ENCODE measurements at regions not wholly inside any gene's neighbourhood (a gene's known extent, or its start where the extent isn't known, plus 50 kb on each side); places are given as distances from the start of the nearest gene placed in this dataset.
"Not testable (repeated sequence)": the region's sequence is repeated elsewhere in the genome, so short reads cannot be mapped to it uniquely, and the experiment has no call there.

GRCh38 chr16:62831235-62831850 lies 795.1 kb upstream of the CDH8 start:
- CTCF ChIA-PET, result no interaction called here
- no peaks in the 10 kb centered on the region for H3K4me1 Mint-ChIP-seq
- ATAC-seq, result no peak
- H3K27ac Mint-ChIP-seq, result no peak overlapping the region
- intact Hi-C loops (cut with DNase I, micrococcal nuclease), result no loop called here
- POLR2A ChIA-PET, result no interaction called here
- H3K36me3 Mint-ChIP-seq (ENCODE audit: low read depth), result no peaks in the 10 kb centered on the region
- no peak overlapping the region for H3K4me3 Mint-ChIP-seq
- no peaks in the 10 kb centered on the region for H3K27me3 Mint-ChIP-seq
- peaks cover 20% of the 10 kb centered on the region for H3K9me3 Mint-ChIP-seq (ENCODE audit: low read depth)
- no peak for DNase-seq

GRCh38 chr16:62829607-62830006 lies 793.4 kb upstream of the CDH8 start:
- Mint-ChIP-seq H3K4me3 (no peak overlapping the region), H3K36me3 (ENCODE audit: low read depth) (no peaks in the 10 kb centered on the region), H3K4me1 (no peaks in the 10 kb centered on the region), H3K27me3 (no peaks in the 10 kb centered on the region), H3K27ac (no peak overlapping the region), H3K9me3 (ENCODE audit: low read depth) (peaks cover 19% of the 10 kb centered on the region)
- CTCF ChIA-PET, result no interaction called here
- DNase-seq (no peak), ATAC-seq (no peak)
- intact Hi-C loops (cut with DNase I, micrococcal nuclease), result no loop called here
- POLR2A ChIA-PET, result no interaction called here

GRCh38 chr16:62829084-62829483 lies 792.8 kb upstream of the CDH8 start:
- intact Hi-C loops (cut with DNase I, micrococcal nuclease), result no loop called here
- ChIA-PET POLR2A (no interaction called here), CTCF (no interaction called here)
- Mint-ChIP-seq H3K4me1 (no peaks in the 10 kb centered on the region), H3K9me3 (ENCODE audit: low read depth) (peaks cover 17% of the 10 kb centered on the region), H3K4me3 (no peak overlapping the region), H3K27me3 (no peaks in the 10 kb centered on the region), H3K27ac (no peak overlapping the region), H3K36me3 (ENCODE audit: low read depth) (no peaks in the 10 kb centered on the region)
- no peak for DNase-seq
- ATAC-seq, result no peak

- ATAC-seq (no peak), DNase-seq (no peak)
- ChIA-PET CTCF (no interaction called here), POLR2A (no interaction called here)
- intact Hi-C loops (cut with DNase I, micrococcal nuclease), result no loop called here
- no peaks in the 10 kb centered on the region for H3K27me3 Mint-ChIP-seq
- no peak overlapping the region for H3K27ac Mint-ChIP-seq
- H3K36me3 Mint-ChIP-seq (ENCODE audit: low read depth), result no peaks in the 10 kb centered on the region
- no peak overlapping the region for H3K4me3 Mint-ChIP-seq
- no peaks in the 10 kb centered on the region for H3K4me1 Mint-ChIP-seq
- peaks cover 12% of the 10 kb centered on the region for H3K9me3 Mint-ChIP-seq (ENCODE audit: low read depth)
Observed at GRCh38 chr16:62821824-62822223, 785.6 kb upstream of the CDH8 start.

- Mint-ChIP-seq H3K36me3 (ENCODE audit: low read depth) (no peaks in the 10 kb centered on the region), H3K4me3 (no peak overlapping the region), H3K4me1 (no peaks in the 10 kb centered on the region), H3K27me3 (no peaks in the 10 kb centered on the region), H3K27ac (no peak overlapping the region), H3K9me3 (ENCODE audit: low read depth) (peaks cover 10% of the 10 kb centered on the region)
- ATAC-seq, result no peak
- intact Hi-C loops (cut with DNase I, micrococcal nuclease), result no loop called here
- ChIA-PET CTCF (no interaction called here), POLR2A (no interaction called here)
- DNase-seq, result no peak
Observed at GRCh38 chr16:62816971-62817519, 780.8 kb upstream of the CDH8 start.

GRCh38 chr16:62814891-62815290 lies 778.7 kb upstream of the CDH8 start:
- Mint-ChIP-seq H3K4me1 (no peaks in the 10 kb centered on the region), H3K27me3 (no peaks in the 10 kb centered on the region), H3K4me3 (no peak overlapping the region), H3K27ac (no peak overlapping the region), H3K9me3 (ENCODE audit: low read depth) (peaks cover 11% of the 10 kb centered on the region), H3K36me3 (ENCODE audit: low read depth) (no peaks in the 10 kb centered on the region)
- intact Hi-C loops (cut with DNase I, micrococcal nuclease), result no loop called here
- ChIA-PET CTCF (no interaction called here), POLR2A (no interaction called here)
- ATAC-seq (no peak), DNase-seq (no peak)

- ChIA-PET CTCF (interaction anchor here (0.7 to 1.1 kb wide), 2 partner anchors 22 to 68 kb away, joined by 3 read pairs; no protein-coding TSS in a partner anchor), POLR2A (no interaction called here)
- ATAC-seq (no peak), DNase-seq (no peak)
- Mint-ChIP-seq H3K36me3 (ENCODE audit: low read depth) (no peaks in the 10 kb centered on the region), H3K27me3 (no peaks in the 10 kb centered on the region), H3K9me3 (ENCODE audit: low read depth) (peaks cover 23% of the 10 kb centered on the region), H3K27ac (no peak overlapping the region), H3K4me1 (no peaks in the 10 kb centered on the region), H3K4me3 (no peak overlapping the region)
- intact Hi-C loops (cut with DNase I, micrococcal nuclease), result no loop called here
Observed at GRCh38 chr16:62805221-62805857, 769.1 kb upstream of the CDH8 start.

GRCh38 chr16:62794724-62795123 lies 758.5 kb upstream of the CDH8 start:
- Mint-ChIP-seq H3K36me3 (ENCODE audit: low read depth) (no peaks in the 10 kb centered on the region), H3K27me3 (no peaks in the 10 kb centered on the region), H3K4me3 (no peak overlapping the region), H3K9me3 (ENCODE audit: low read depth) (peaks cover 48% of the 10 kb centered on the region), H3K27ac (no peak overlapping the region), H3K4me1 (no peaks in the 10 kb centered on the region)
- intact Hi-C loops (cut with DNase I, micrococcal nuclease), result no loop called here
- DNase-seq (no peak), ATAC-seq (no peak)
- CTCF ChIA-PET, result no interaction called here
- POLR2A ChIA-PET, result no interaction called here

GRCh38 chr16:62780081-62780480 lies 743.8 kb upstream of the CDH8 start:
- H3K27ac Mint-ChIP-seq, H3K4me3 Mint-ChIP-seq: not testable (repeated sequence)

GRCh38 chr16:62764572-62764971 lies 728.3 kb upstream of the CDH8 start:
- H3K36me3 Mint-ChIP-seq (ENCODE audit: low read depth), result no peaks in the 10 kb centered on the region
- intact Hi-C loops (cut with DNase I, micrococcal nuclease), result no loop called here
- DNase-seq, result no peak
- H3K27me3 Mint-ChIP-seq, result no peaks in the 10 kb centered on the region
- peaks cover 26% of the 10 kb centered on the region for H3K9me3 Mint-ChIP-seq (ENCODE audit: low read depth)
- H3K27ac Mint-ChIP-seq, result no peak overlapping the region
- H3K4me3 Mint-ChIP-seq, result no peak overlapping the region
- no peaks in the 10 kb centered on the region for H3K4me1 Mint-ChIP-seq
- ChIA-PET POLR2A (no interaction called here), CTCF (interaction anchor here (0.5 kb wide), 1 partner anchor 1737 kb away, joined by 3 read pairs; no protein-coding TSS in a partner anchor)
- ATAC-seq, result no peak

More at GRCh38 chr16:62780081-62780480, 743.8 kb upstream of the CDH8 start:
- H3K4me1 Mint-ChIP-seq; H3K36me3 Mint-ChIP-seq (ENCODE audit: low read depth); CTCF ChIA-PET; H3K27me3 Mint-ChIP-seq; POLR2A ChIA-PET; DNase-seq; ATAC-seq; intact Hi-C loops (cut with DNase I, micrococcal nuclease): not testable (repeated sequence)
- peaks cover 17% of the 10 kb centered on the region for H3K9me3 Mint-ChIP-seq (ENCODE audit: low read depth)

GRCh38 chr16:62760398-62760797 lies 724.2 kb upstream of the CDH8 start:
- no peak for ATAC-seq
- Mint-ChIP-seq H3K4me3 (no peak overlapping the region), H3K9me3 (ENCODE audit: low read depth) (peaks cover 32% of the 10 kb centered on the region), H3K27ac (no peak overlapping the region), H3K27me3 (no peaks in the 10 kb centered on the region), H3K4me1 (no peaks in the 10 kb centered on the region), H3K36me3 (ENCODE audit: low read depth) (no peaks in the 10 kb centered on the region)
- ChIA-PET CTCF (no interaction called here), POLR2A (no interaction called here)
- DNase-seq, result no peak
- intact Hi-C loops (cut with DNase I, micrococcal nuclease), result no loop called here

- peaks cover 24% of the 10 kb centered on the region for H3K9me3 Mint-ChIP-seq (ENCODE audit: low read depth)
- ChIA-PET POLR2A (no interaction called here), CTCF (no interaction called here)
Observed at GRCh38 chr16:62755938-62756337, 719.7 kb upstream of the CDH8 start.

More at GRCh38 chr16:62755938-62756337, 719.7 kb upstream of the CDH8 start:
- Mint-ChIP-seq H3K27me3 (no peaks in the 10 kb centered on the region), H3K36me3 (ENCODE audit: low read depth) (no peaks in the 10 kb centered on the region), H3K4me3 (no peak overlapping the region), H3K4me1 (no peaks in the 10 kb centered on the region), H3K27ac (no peak overlapping the region)
- ATAC-seq (no peak), DNase-seq (no peak)
- intact Hi-C loops (cut with DNase I, micrococcal nuclease), result no loop called here
